ENCODE measurements at regions not wholly inside any gene's neighbourhood (a gene's known extent, or its start where the extent isn't known, plus 50 kb on each side); places are given as distances from the start of the nearest gene placed in this dataset.

GRCh38 chrX:110983024-110983423 is 113.0 kb upstream of the PAK3 start:
- intact Hi-C loops (cut with micrococcal nuclease; ENCODE audit: unreplicated experiment) = no loop called here
- DNase-seq = no peak
- TF ChIP-seq EZH2 (IDR thresholded peaks at IDR 0.05; ENCODE audit: low read depth) = no peak
- no peak for TF ChIP-seq CTCF (conservative IDR thresholded peaks at IDR 0.05)
- Histone ChIP-seq H3K9me2 (ENCODE audit: insufficient read depth) (0 out of 2 replicates have a peak, but pooled peaks cover 4% of the 10 kb centered on the region), H3K4me2 (no peak overlapping the region), H3K79me2 (ENCODE audit: low read depth) (no peaks in the 10 kb centered on the region), H2AFZ (no peak overlapping the region), H3K4me3 (no peak overlapping the region), H3K27ac (no peak overlapping the region), H3K9me3 (ENCODE audit: insufficient read depth, low read depth) (no peaks in the 10 kb centered on the region), H3K36me3 (ENCODE audit: low read depth) (no peaks in the 10 kb centered on the region), H3K27me3 (ENCODE audit: insufficient read depth, low read depth) (no peaks in the 10 kb centered on the region), H3F3A (ENCODE audit: insufficient read depth, low read depth) (no peaks in the 10 kb centered on the region), H3K4me1 (replicated peaks; ENCODE audit: insufficient read depth) (no peaks in the 10 kb centered on the region), H4K20me1 (ENCODE audit: insufficient read depth) (no peaks in the 10 kb centered on the region)
- ChIA-PET POLR2A (ENCODE audit: unreplicated experiment) (no interaction called here), CTCF (no interaction called here)
- no TSS peak for BruUV-seq (replicated peaks)

- CTCF ChIA-PET = no interaction called here
- no TSS peak for BruUV-seq (replicated peaks)
- POLR2A ChIA-PET (ENCODE audit: unreplicated experiment) = no interaction called here
These were observed 129.2 kb upstream of the PAK3 start for GRCh38 chrX:110966839-110967238.

GRCh38 chrX:110966091-110966454 is 129.9 kb upstream of the PAK3 start:
- no peak overlapping the region for H2AFZ ChIP-seq
- CTCF ChIA-PET = no interaction called here
- H3K4me2 ChIP-seq = no peak overlapping the region
- peaks cover 4% of the 10 kb centered on the region; the same call in 1 of the 2 replicates for H3K27me3 ChIP-seq (ENCODE audit: insufficient read depth, low read depth)
- no peaks in the 10 kb centered on the region for H3K4me1 ChIP-seq (replicated peaks; ENCODE audit: insufficient read depth)
- BruUV-seq (replicated peaks) = no TSS peak
- no peaks in the 10 kb centered on the region; the same call in 1 of the 2 replicates for H3K9me2 ChIP-seq (ENCODE audit: insufficient read depth)
- no peak overlapping the region for H3K4me3 ChIP-seq
- no peaks in the 10 kb centered on the region for H3K79me2 ChIP-seq (ENCODE audit: low read depth)
- DNase-seq = no peak
- TF ChIP-seq CTCF (conservative IDR thresholded peaks at IDR 0.05) = no peak
- no peak for TF ChIP-seq EZH2 (IDR thresholded peaks at IDR 0.05; ENCODE audit: low read depth)
- no peaks in the 10 kb centered on the region for H3F3A ChIP-seq (ENCODE audit: insufficient read depth, low read depth)
- no peak overlapping the region for H3K27ac ChIP-seq
- H3K36me3 ChIP-seq (ENCODE audit: low read depth) = no peaks in the 10 kb centered on the region
- no peaks in the 10 kb centered on the region for H4K20me1 ChIP-seq (ENCODE audit: insufficient read depth)
- intact Hi-C loops (cut with micrococcal nuclease; ENCODE audit: unreplicated experiment) = no loop called here
- POLR2A ChIA-PET (ENCODE audit: unreplicated experiment) = no interaction called here
- H3K9me3 ChIP-seq (ENCODE audit: insufficient read depth, low read depth) = no peaks in the 10 kb centered on the region

More at GRCh38 chrX:110966839-110967238, 129.2 kb upstream of the PAK3 start:
- Histone ChIP-seq H3K27ac (no peak overlapping the region), H3K27me3 (ENCODE audit: insufficient read depth, low read depth) (peaks cover 11% of the 10 kb centered on the region; the same call in 1 of the 2 replicates), H3F3A (ENCODE audit: insufficient read depth, low read depth) (no peaks in the 10 kb centered on the region), H2AFZ (no peak overlapping the region), H3K4me2 (no peak overlapping the region), H3K36me3 (ENCODE audit: low read depth) (no peaks in the 10 kb centered on the region), H3K79me2 (ENCODE audit: low read depth) (no peaks in the 10 kb centered on the region), H3K4me1 (replicated peaks; ENCODE audit: insufficient read depth) (no peaks in the 10 kb centered on the region), H4K20me1 (ENCODE audit: insufficient read depth) (no peaks in the 10 kb centered on the region), H3K4me3 (no peak overlapping the region), H3K9me3 (ENCODE audit: insufficient read depth, low read depth) (no peaks in the 10 kb centered on the region), H3K9me2 (ENCODE audit: insufficient read depth) (no peaks in the 10 kb centered on the region; the same call in 1 of the 2 replicates)
- TF ChIP-seq CTCF (conservative IDR thresholded peaks at IDR 0.05) = no peak
- no peak for TF ChIP-seq EZH2 (IDR thresholded peaks at IDR 0.05; ENCODE audit: low read depth)
- intact Hi-C loops (cut with micrococcal nuclease; ENCODE audit: unreplicated experiment) = no loop called here
- DNase-seq = no peak

All from PC-9 (cell line).